GM23248 (cell line): ENCODE measurements at regions not wholly inside any gene's neighbourhood (a gene's known extent, or its start where the extent isn't known, plus 50 kb on each side); places are given as distances from the start of the nearest gene placed in this dataset.
"Not testable (repeated sequence)": the region's sequence is repeated elsewhere in the genome, so short reads cannot be mapped to it uniquely, and the experiment has no call there.

Experiments
- EZH2 ChIP-seq: fragments of 200-600 bp; sonication (generic); IDR thresholded peaks from 2 replicates; pipeline ENCODE4 v1.6.1; 2018; ENCODE audit warnings: antibody characterized with exemption, mild to moderate bottlenecking; ENCODE audit not compliant: insufficient read depth, poor library complexity, severe bottlenecking
- EZH2phosphoT487 ChIP-seq: fragments of 200-600 bp; sonication (generic); IDR thresholded peaks from 2 replicates; pipeline ENCODE4 v1.6.1; 2018; ENCODE audit warnings: antibody characterized with exemption, moderate library complexity, mild to moderate bottlenecking, low read depth; ENCODE audit not compliant: insufficient read depth

GRCh38 chr21:13985865-13986863 is 224.6 kb downstream of the LIPI start:
- TF ChIP-seq EZH2, EZH2phosphoT487: not testable (repeated sequence)
